ENCODE measurements at regions not wholly inside any gene's neighbourhood (a gene's known extent, or its start where the extent isn't known, plus 50 kb on each side); places are given as distances from the start of the nearest gene placed in this dataset.

DNA sequence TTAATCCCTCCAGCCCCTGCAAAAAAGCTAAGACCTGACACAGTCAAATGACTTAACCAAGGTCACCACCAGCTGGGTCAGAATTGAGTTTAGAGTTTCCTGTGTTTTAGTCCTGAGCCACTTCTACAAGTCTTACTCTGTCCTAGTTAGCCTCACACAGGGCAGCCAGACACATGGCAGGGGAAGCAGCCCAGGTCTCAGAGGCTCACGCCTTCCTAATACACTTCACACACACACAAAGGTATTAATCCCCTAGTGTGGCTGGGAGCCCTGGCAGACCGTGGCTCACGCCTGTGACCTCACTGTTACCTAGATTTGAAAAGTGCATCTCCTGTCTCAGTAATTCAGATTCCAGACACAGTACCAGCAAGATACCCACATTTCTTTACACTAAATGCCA lies 77.4 kb upstream of the WWC1 start:
- TF ChIP-seq, protein P1, sequence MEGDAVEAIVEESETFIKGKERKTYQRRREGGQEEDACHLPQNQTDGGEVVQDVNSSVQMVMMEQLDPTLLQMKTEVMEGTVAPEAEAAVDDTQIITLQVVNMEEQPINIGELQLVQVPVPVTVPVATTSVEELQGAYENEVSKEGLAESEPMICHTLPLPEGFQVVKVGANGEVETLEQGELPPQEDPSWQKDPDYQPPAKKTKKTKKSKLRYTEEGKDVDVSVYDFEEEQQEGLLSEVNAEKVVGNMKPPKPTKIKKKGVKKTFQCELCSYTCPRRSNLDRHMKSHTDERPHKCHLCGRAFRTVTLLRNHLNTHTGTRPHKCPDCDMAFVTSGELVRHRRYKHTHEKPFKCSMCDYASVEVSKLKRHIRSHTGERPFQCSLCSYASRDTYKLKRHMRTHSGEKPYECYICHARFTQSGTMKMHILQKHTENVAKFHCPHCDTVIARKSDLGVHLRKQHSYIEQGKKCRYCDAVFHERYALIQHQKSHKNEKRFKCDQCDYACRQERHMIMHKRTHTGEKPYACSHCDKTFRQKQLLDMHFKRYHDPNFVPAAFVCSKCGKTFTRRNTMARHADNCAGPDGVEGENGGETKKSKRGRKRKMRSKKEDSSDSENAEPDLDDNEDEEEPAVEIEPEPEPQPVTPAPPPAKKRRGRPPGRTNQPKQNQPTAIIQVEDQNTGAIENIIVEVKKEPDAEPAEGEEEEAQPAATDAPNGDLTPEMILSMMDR (IDR thresholded peaks at IDR 0.05) = no peak
- TF ChIP-seq POLR2A (IDR thresholded peaks at IDR 0.05) = no peak
